Gastroesophageal sphincter (tissue), 3 donors: ENCODE measurements at regions not wholly inside any gene's neighbourhood (a gene's known extent, or its start where the extent isn't known, plus 50 kb on each side); places are given as distances from the start of the nearest gene placed in this dataset.

Experiments
- POLR2A ChIP-seq, 2 donors: fragments of 450-650 bp; IDR thresholded peaks; one replicate each; pipeline ENCODE4 v1.6.1; 2017; ENCODE audit warnings: antibody characterized with exemption in 2 of 2, mild to moderate bottlenecking in 2 of 2, moderate library complexity in 1 of 2
- POLR2AphosphoS5 ChIP-seq: sonication (generic); formaldehyde crosslinking; IDR thresholded peaks from one replicate; pipeline ENCODE4 v1.6.1; 2017; ENCODE audit warnings: antibody characterized with exemption
- TF ChIP-seq, protein P1 (sequence below), 4 experiments: fragments of 200-600 bp in 2 of 4; fragments of 450-650 bp in 2 of 4; sonication (generic) in 1 of 4; IDR thresholded peaks; one replicate each; pipeline ENCODE4 v1.5.1; 2017 to 2019; ENCODE audit warnings: antibody characterized with exemption in 4 of 4, mild to moderate bottlenecking in 2 of 4, moderate library complexity in 2 of 4

DNA sequence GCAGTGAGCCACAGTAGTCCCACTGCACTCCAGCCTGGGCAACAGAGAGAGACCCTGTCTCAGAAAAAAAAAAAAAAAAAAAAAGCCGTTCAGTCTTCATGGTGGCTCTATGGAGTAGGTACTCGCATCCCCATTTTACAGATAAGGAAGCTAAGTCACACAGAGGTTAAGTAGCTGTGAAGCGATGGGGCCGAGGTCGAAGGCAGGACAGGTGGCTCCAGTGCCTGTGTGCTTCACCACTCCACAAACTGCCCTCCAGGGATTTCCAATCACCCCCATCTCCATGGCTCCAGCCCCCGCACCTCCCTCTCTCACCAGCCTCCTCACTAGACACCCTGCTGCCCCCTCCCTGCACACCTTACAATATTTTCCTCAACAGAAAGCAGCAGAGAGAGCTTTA is 61.9 kb downstream of the SYF2 start:
- TF ChIP-seq POLR2A (IDR thresholded peaks at IDR 0.05) (no peak), POLR2AphosphoS5 (no peak)
- TF ChIP-seq, protein P1, sequence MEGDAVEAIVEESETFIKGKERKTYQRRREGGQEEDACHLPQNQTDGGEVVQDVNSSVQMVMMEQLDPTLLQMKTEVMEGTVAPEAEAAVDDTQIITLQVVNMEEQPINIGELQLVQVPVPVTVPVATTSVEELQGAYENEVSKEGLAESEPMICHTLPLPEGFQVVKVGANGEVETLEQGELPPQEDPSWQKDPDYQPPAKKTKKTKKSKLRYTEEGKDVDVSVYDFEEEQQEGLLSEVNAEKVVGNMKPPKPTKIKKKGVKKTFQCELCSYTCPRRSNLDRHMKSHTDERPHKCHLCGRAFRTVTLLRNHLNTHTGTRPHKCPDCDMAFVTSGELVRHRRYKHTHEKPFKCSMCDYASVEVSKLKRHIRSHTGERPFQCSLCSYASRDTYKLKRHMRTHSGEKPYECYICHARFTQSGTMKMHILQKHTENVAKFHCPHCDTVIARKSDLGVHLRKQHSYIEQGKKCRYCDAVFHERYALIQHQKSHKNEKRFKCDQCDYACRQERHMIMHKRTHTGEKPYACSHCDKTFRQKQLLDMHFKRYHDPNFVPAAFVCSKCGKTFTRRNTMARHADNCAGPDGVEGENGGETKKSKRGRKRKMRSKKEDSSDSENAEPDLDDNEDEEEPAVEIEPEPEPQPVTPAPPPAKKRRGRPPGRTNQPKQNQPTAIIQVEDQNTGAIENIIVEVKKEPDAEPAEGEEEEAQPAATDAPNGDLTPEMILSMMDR (IDR thresholded peaks at IDR 0.05): no peak
